ENCODE measurements at regions not wholly inside any gene's neighbourhood (a gene's known extent, or its start where the extent isn't known, plus 50 kb on each side); places are given as distances from the start of the nearest gene placed in this dataset.
"Not testable (repeated sequence)": the region's sequence is repeated elsewhere in the genome, so short reads cannot be mapped to it uniquely, and the experiment has no call there.

GRCh38 chr7:25594122-25594521, 365.8 kb upstream of the NPVF start:
- TF ChIP-seq CTCF (IDR thresholded peaks at IDR 0.05; ENCODE audit: insufficient read depth, low read depth, low read length, missing control alignments) = no peak
- DNase-seq (ENCODE audit: low read depth) = no peak
- no peak overlapping the region for H3K4me3 ChIP-seq (ENCODE audit: low read length)

- no peak overlapping the region for H3K4me3 ChIP-seq (ENCODE audit: low read length)
- DNase-seq (ENCODE audit: low read depth) = no peak
- TF ChIP-seq CTCF (IDR thresholded peaks at IDR 0.05; ENCODE audit: insufficient read depth, low read depth, low read length, missing control alignments) = no peak
Measured at GRCh38 chr7:25594728-25595127, 366.4 kb upstream of the NPVF start.

- TF ChIP-seq CTCF (IDR thresholded peaks at IDR 0.05; ENCODE audit: insufficient read depth, low read depth, low read length, missing control alignments) = no peak
- DNase-seq (ENCODE audit: low read depth) = no peak
- H3K4me3 ChIP-seq (ENCODE audit: low read length) = no peak overlapping the region
Measured at GRCh38 chr7:25595996-25596395, 367.7 kb upstream of the NPVF start.

GRCh38 chr7:25596443-25596842, 368.2 kb upstream of the NPVF start:
- DNase-seq (ENCODE audit: low read depth) = no peak
- no peak overlapping the region for H3K4me3 ChIP-seq (ENCODE audit: low read length)
- TF ChIP-seq CTCF (IDR thresholded peaks at IDR 0.05; ENCODE audit: insufficient read depth, low read depth, low read length, missing control alignments) = no peak

- TF ChIP-seq CTCF (IDR thresholded peaks at IDR 0.05; ENCODE audit: insufficient read depth, low read depth, low read length, missing control alignments) = no peak
- H3K4me3 ChIP-seq (ENCODE audit: low read length) = no peak overlapping the region
- peak; percentile 21 for DNase-seq (ENCODE audit: low read depth)
Measured at GRCh38 chr7:25597946-25598345, 369.7 kb upstream of the NPVF start.

- DNase-seq (ENCODE audit: low read depth) = no peak
- TF ChIP-seq CTCF (IDR thresholded peaks at IDR 0.05; ENCODE audit: insufficient read depth, low read depth, low read length, missing control alignments) = no peak
- H3K4me3 ChIP-seq (ENCODE audit: low read length) = no peak overlapping the region
Measured at GRCh38 chr7:25598765-25599164, 370.5 kb upstream of the NPVF start.

- no peak for DNase-seq (ENCODE audit: low read depth)
- H3K4me3 ChIP-seq (ENCODE audit: low read length) = no peak overlapping the region
- TF ChIP-seq CTCF (IDR thresholded peaks at IDR 0.05; ENCODE audit: insufficient read depth, low read depth, low read length, missing control alignments) = no peak
Measured at GRCh38 chr7:25600262-25600920, 372.1 kb upstream of the NPVF start.

GRCh38 chr7:25602730-25603426, 374.6 kb upstream of the NPVF start:
- H3K4me3 ChIP-seq (ENCODE audit: low read length) = peak overlapping the region; percentile 37
- DNase-seq (ENCODE audit: low read depth) = not testable (repeated sequence)

- peak overlapping the region; percentile 37 for H3K4me3 ChIP-seq (ENCODE audit: low read length)
- not testable (repeated sequence) for DNase-seq (ENCODE audit: low read depth)
Measured at GRCh38 chr7:25603427-25603740, 375.1 kb upstream of the NPVF start.
